ENCODE measurements at regions not wholly inside any gene's neighbourhood (a gene's known extent, or its start where the extent isn't known, plus 50 kb on each side); places are given as distances from the start of the nearest gene placed in this dataset.

- TF ChIP-seq, protein P1, sequence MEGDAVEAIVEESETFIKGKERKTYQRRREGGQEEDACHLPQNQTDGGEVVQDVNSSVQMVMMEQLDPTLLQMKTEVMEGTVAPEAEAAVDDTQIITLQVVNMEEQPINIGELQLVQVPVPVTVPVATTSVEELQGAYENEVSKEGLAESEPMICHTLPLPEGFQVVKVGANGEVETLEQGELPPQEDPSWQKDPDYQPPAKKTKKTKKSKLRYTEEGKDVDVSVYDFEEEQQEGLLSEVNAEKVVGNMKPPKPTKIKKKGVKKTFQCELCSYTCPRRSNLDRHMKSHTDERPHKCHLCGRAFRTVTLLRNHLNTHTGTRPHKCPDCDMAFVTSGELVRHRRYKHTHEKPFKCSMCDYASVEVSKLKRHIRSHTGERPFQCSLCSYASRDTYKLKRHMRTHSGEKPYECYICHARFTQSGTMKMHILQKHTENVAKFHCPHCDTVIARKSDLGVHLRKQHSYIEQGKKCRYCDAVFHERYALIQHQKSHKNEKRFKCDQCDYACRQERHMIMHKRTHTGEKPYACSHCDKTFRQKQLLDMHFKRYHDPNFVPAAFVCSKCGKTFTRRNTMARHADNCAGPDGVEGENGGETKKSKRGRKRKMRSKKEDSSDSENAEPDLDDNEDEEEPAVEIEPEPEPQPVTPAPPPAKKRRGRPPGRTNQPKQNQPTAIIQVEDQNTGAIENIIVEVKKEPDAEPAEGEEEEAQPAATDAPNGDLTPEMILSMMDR (conservative IDR thresholded peaks at IDR 0.05; ENCODE audit: low read length), result no peak
- no peak for TF ChIP-seq EZH2phosphoT487 (IDR thresholded peaks at IDR 0.05; ENCODE audit: borderline replicate concordance)
- Histone ChIP-seq H3F3A (ENCODE audit: low read depth) (no peaks in the 10 kb centered on the region), H3K9me3 (ENCODE audit: insufficient read depth, low read depth, low read length) (no peaks in the 10 kb centered on the region), H2AFZ (ENCODE audit: low read length) (no peak overlapping the region), H3K27me3 (ENCODE audit: insufficient read depth, low read length, poor library complexity, severe bottlenecking) (no peaks in the 10 kb centered on the region), H3K36me3 (ENCODE audit: insufficient read depth, low read length) (no peaks in the 10 kb centered on the region), H3K4me2 (ENCODE audit: low read depth, low read length, poor library complexity, severe bottlenecking) (no peak overlapping the region), H3K9ac (ENCODE audit: low read depth, low read length, poor library complexity, severe bottlenecking) (no peak overlapping the region), H3K9me2 (replicated peaks; ENCODE audit: low read depth, low read length) (no peaks in the 10 kb centered on the region), H3K4me3 (ENCODE audit: low read length, poor library complexity, severe bottlenecking) (no peak overlapping the region), H4K20me1 (ENCODE audit: insufficient read depth, low read length, poor library complexity, severe bottlenecking) (no peaks in the 10 kb centered on the region), H3K79me2 (ENCODE audit: insufficient read depth, low read length) (no peaks in the 10 kb centered on the region), H3K4me1 (ENCODE audit: insufficient read depth, low read length, poor library complexity, severe bottlenecking) (no peaks in the 10 kb centered on the region)
Observed at GRCh38 chr20:55778796-55779195, 226.5 kb downstream of the CBLN4 start.

GRCh38 chr20:55777641-55778040 lies 227.7 kb downstream of the CBLN4 start:
- H3K36me3 ChIP-seq (ENCODE audit: insufficient read depth, low read length), result no peaks in the 10 kb centered on the region
- H4K20me1 ChIP-seq (ENCODE audit: insufficient read depth, low read length, poor library complexity, severe bottlenecking), result no peaks in the 10 kb centered on the region
- no peaks in the 10 kb centered on the region for H3F3A ChIP-seq (ENCODE audit: low read depth)
- H3K4me2 ChIP-seq (ENCODE audit: low read depth, low read length, poor library complexity, severe bottlenecking), result no peak overlapping the region
- H2AFZ ChIP-seq (ENCODE audit: low read length), result no peak overlapping the region
- no peaks in the 10 kb centered on the region for H3K9me3 ChIP-seq (ENCODE audit: insufficient read depth, low read depth, low read length)
- no peaks in the 10 kb centered on the region for H3K9me2 ChIP-seq (replicated peaks; ENCODE audit: low read depth, low read length)
- H3K79me2 ChIP-seq (ENCODE audit: insufficient read depth, low read length), result no peaks in the 10 kb centered on the region
- H3K9ac ChIP-seq (ENCODE audit: low read depth, low read length, poor library complexity, severe bottlenecking), result no peak overlapping the region
- no peaks in the 10 kb centered on the region for H3K27me3 ChIP-seq (ENCODE audit: insufficient read depth, low read length, poor library complexity, severe bottlenecking)
- no peaks in the 10 kb centered on the region for H3K4me1 ChIP-seq (ENCODE audit: insufficient read depth, low read length, poor library complexity, severe bottlenecking)
- TF ChIP-seq EZH2phosphoT487 (IDR thresholded peaks at IDR 0.05; ENCODE audit: borderline replicate concordance), result no peak
- TF ChIP-seq, protein P1 (conservative IDR thresholded peaks at IDR 0.05; ENCODE audit: low read length), result no peak
- no peak overlapping the region for H3K4me3 ChIP-seq (ENCODE audit: low read length, poor library complexity, severe bottlenecking)

- Histone ChIP-seq H3K4me3 (ENCODE audit: low read length, poor library complexity, severe bottlenecking) (no peak overlapping the region), H2AFZ (ENCODE audit: low read length) (no peak overlapping the region), H3K9ac (ENCODE audit: low read depth, low read length, poor library complexity, severe bottlenecking) (no peak overlapping the region), H3K79me2 (ENCODE audit: insufficient read depth, low read length) (no peaks in the 10 kb centered on the region), H3K4me2 (ENCODE audit: low read depth, low read length, poor library complexity, severe bottlenecking) (no peak overlapping the region), H3K27me3 (ENCODE audit: insufficient read depth, low read length, poor library complexity, severe bottlenecking) (no peaks in the 10 kb centered on the region), H3F3A (ENCODE audit: low read depth) (no peaks in the 10 kb centered on the region), H4K20me1 (ENCODE audit: insufficient read depth, low read length, poor library complexity, severe bottlenecking) (no peaks in the 10 kb centered on the region), H3K4me1 (ENCODE audit: insufficient read depth, low read length, poor library complexity, severe bottlenecking) (no peaks in the 10 kb centered on the region), H3K9me2 (replicated peaks; ENCODE audit: low read depth, low read length) (no peaks in the 10 kb centered on the region), H3K36me3 (ENCODE audit: insufficient read depth, low read length) (no peaks in the 10 kb centered on the region), H3K9me3 (ENCODE audit: insufficient read depth, low read depth, low read length) (no peaks in the 10 kb centered on the region)
- TF ChIP-seq, protein P1 (conservative IDR thresholded peaks at IDR 0.05; ENCODE audit: low read length), result no peak
- TF ChIP-seq EZH2phosphoT487 (IDR thresholded peaks at IDR 0.05; ENCODE audit: borderline replicate concordance), result no peak
Observed at GRCh38 chr20:55776176-55776575, 229.1 kb downstream of the CBLN4 start.
